ENCODE measurements at regions not wholly inside any gene's neighbourhood (a gene's known extent, or its start where the extent isn't known, plus 50 kb on each side); places are given as distances from the start of the nearest gene placed in this dataset.

GRCh38 chr4:188819233-188819632, 680.0 kb downstream of the TRIML1 start:
- TF ChIP-seq CTCF (IDR thresholded peaks at IDR 0.05): no peak
- no peak for TF ChIP-seq POLR2A (IDR thresholded peaks at IDR 0.05)
